CD8-positive, alpha-beta memory T cell (primary cell): ENCODE measurements at regions not wholly inside any gene's neighbourhood (a gene's known extent, or its start where the extent isn't known, plus 50 kb on each side); places are given as distances from the start of the nearest gene placed in this dataset.

Experiments used
- CTCF ChIA-PET: fragments of 350-600 bp; sonication (Branson Sonifier 250); formaldehyde crosslinking; loops from one replicate; lab custom pipeline; 2021; ENCODE audit warnings: antibody characterized with exemption; lab: Charles Lee
- POLR2A ChIA-PET: fragments of 350-600 bp; sonication (Branson Sonifier 250); formaldehyde crosslinking; loops from one replicate; lab custom pipeline; 2021; ENCODE audit warnings: antibody characterized with exemption; lab: Charles Lee
- DNase-seq, 5 donors: peaks; one replicate each; pipeline versions ENCODE4 v3.0.0 to v3.0.0-alpha.2; 2020 to 2022; ENCODE audit warnings: mixed read lengths in 1 of 5
- H3K27ac ChIP-seq: one replicate; pipeline ENCODE4 v1.7.0; 2013; ENCODE audit warnings: low read depth, mild to moderate bottlenecking, low read length, moderate library complexity
- H3K27me3 ChIP-seq: 2 replicates; pipeline ENCODE4 v1.7.0; 2013; ENCODE audit warnings: low read length, mild to moderate bottlenecking; ENCODE audit not compliant: insufficient read depth, poor library complexity, severe bottlenecking
- H3K36me3 ChIP-seq: 2 replicates; pipeline ENCODE4 v1.7.0; 2013; ENCODE audit warnings: mild to moderate bottlenecking, low read length, moderate library complexity; ENCODE audit not compliant: insufficient read depth
- H3K4me1 ChIP-seq: 2 replicates; pipeline ENCODE4 v1.7.0; 2013; ENCODE audit warnings: mild to moderate bottlenecking, low read length, moderate library complexity; ENCODE audit not compliant: insufficient read depth
- H3K4me3 ChIP-seq: 2 replicates; pipeline ENCODE4 v1.7.0; 2013; ENCODE audit warnings: mild to moderate bottlenecking, low read length
- H3K9me3 ChIP-seq: 2 replicates; pipeline ENCODE4 v1.7.0; 2013; ENCODE audit warnings: mild to moderate bottlenecking, low read length
- H3K27ac Mint-ChIP-seq, 8 donors: one replicate each; pipeline ENCODE4 v1.8.0; 2020 to 2021; ENCODE audit warnings: mixed read lengths in 8 of 8, mild to moderate bottlenecking in 6 of 8, inconsistent platforms in 3 of 8, moderate library complexity in 3 of 8
- H3K27me3 Mint-ChIP-seq, 2 donors: one replicate each; pipeline ENCODE4 v1.8.0; 2020 to 2021; ENCODE audit warnings: mixed read lengths in 2 of 2, mild to moderate bottlenecking in 1 of 2, moderate library complexity in 1 of 2
- H3K36me3 Mint-ChIP-seq, 3 donors: one replicate each; pipeline ENCODE4 v1.8.0; 2020 to 2021; ENCODE audit warnings: mixed read lengths in 3 of 3, inconsistent platforms in 1 of 3, mild to moderate bottlenecking in 1 of 3
- H3K4me1 Mint-ChIP-seq, 3 donors: one replicate each; pipeline ENCODE4 v1.8.0; 2020 to 2021; ENCODE audit warnings: mixed read lengths in 3 of 3, inconsistent platforms in 1 of 3, mild to moderate bottlenecking in 1 of 3
- H3K4me3 Mint-ChIP-seq, 7 donors: one replicate each; pipeline ENCODE4 v1.8.0; 2020 to 2021; ENCODE audit warnings: mixed read lengths in 7 of 7, mild to moderate bottlenecking in 6 of 7, moderate library complexity in 4 of 7, inconsistent platforms in 2 of 7
- H3K9me3 Mint-ChIP-seq, 5 donors: one replicate each; pipeline ENCODE4 v1.8.0; 2020 to 2022; ENCODE audit warnings: mixed read lengths in 5 of 5, mild to moderate bottlenecking in 3 of 5, moderate library complexity in 2 of 5, inconsistent platforms in 1 of 5

DNA sequence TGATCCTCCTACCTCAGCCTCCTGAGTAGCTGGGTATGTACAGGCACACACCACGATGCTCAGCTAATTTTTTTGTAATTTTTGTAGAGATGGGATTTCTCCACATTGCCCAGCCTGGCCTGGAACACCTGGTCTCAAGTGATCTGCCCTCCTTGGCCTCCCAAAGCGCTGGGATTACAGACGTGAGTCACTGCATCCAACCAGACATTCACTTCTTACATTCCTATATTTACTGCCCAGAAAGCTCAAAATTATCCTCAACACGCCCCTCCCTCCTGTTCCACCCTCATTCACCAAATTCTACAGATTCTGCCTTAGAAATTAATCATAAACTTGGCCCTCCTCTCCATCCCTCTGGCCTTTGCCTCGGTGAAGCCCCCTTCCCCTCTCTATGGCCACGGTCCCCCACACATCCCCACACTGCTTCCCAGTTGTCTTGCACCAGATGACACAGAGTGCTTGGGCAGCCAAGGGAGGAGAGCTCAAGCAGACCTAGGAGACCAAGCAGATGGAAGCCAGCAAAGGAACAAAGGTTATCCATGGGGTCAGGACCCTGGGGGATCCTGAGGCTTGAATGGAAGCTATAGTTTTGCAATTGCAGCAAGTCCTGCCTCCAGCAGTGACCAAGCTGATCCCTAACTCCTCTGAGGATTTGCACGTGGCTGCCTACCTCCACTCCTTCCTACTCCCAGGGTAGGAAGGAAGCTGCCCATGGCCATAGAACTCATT lies 213.2 kb upstream of the FOXN3 start:
- H3K4me3 ChIP-seq = no peak overlapping the region
- Mint-ChIP-seq H3K4me1 (peaks cover 48 to 54% (median 48%) of the 10 kb centered on the region in 3 donors), H3K36me3 (peaks cover 0 to 17% (median 0%) of the 10 kb centered on the region in 3 donors), H3K27ac (peak overlapping the region in 3 of 8 donors; percentile 34 to 56 (median 43)), H3K27me3 (no peaks in the 10 kb centered on the region), H3K9me3 (peaks cover 0 to 11% (median 9%) of the 10 kb centered on the region in 5 donors), H3K4me3 (peak overlapping the region in 1 of 7 donors; percentile 4)
- H3K27me3 ChIP-seq = no peaks in the 10 kb centered on the region
- ChIA-PET CTCF (interaction anchor here (1.4 kb wide), 1 partner anchor 21 kb away, joined by 3 read pairs; no protein-coding TSS in a partner anchor), POLR2A (interaction anchor here (0.9 kb wide), 1 partner anchor 12 kb away, joined by 3 read pairs; no protein-coding TSS in a partner anchor)
- H3K36me3 ChIP-seq = no peaks in the 10 kb centered on the region
- no peak overlapping the region for H3K27ac ChIP-seq
- DNase-seq = no peak
- no peaks in the 10 kb centered on the region for H3K9me3 ChIP-seq
- H3K4me1 ChIP-seq = peaks cover 34% of the 10 kb centered on the region

DNA sequence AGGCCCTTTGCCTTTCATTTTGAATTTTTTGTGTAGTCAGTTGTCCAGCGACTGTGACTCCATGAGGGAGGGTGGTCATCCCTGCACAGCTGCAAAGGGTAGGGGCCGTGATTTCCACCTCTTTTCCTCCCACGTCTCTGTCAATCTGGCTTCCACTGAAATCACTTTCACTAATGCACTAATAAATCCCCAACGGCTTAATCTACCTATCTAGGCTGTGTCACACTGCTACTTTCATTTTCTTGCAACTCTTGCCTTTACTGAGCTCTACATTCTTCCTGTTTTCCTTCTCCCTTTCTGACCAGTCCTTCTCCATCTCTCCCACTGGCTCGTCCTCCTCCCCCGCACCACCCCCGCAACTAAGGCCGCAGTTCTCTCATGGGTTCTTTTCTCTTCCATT lies 212.3 kb upstream of the FOXN3 start:
- Histone ChIP-seq H3K27me3 (no peaks in the 10 kb centered on the region), H3K4me3 (no peak overlapping the region), H3K36me3 (no peaks in the 10 kb centered on the region), H3K27ac (no peak overlapping the region), H3K4me1 (peaks cover 34% of the 10 kb centered on the region), H3K9me3 (no peaks in the 10 kb centered on the region)
- Mint-ChIP-seq H3K36me3 (peaks cover 0 to 17% (median 0%) of the 10 kb centered on the region in 3 donors), H3K27me3 (no peaks in the 10 kb centered on the region), H3K4me1 (peaks cover 48 to 60% (median 52%) of the 10 kb centered on the region in 3 donors), H3K4me3 (peak overlapping the region in 4 of 7 donors; percentile 8 to 48 (median 21)), H3K9me3 (peaks cover 0 to 11% (median 9%) of the 10 kb centered on the region in 5 donors), H3K27ac (peak overlapping the region in 4 of 8 donors; percentile 1 to 70 (median 26))
- POLR2A ChIA-PET = interaction anchor here (0.6 kb wide), 1 partner anchor 10 kb away, joined by 3 read pairs; no protein-coding TSS in a partner anchor
- no peak for DNase-seq
- CTCF ChIA-PET = interaction anchor here (1.4 kb wide), 1 partner anchor 22 kb away, joined by 3 read pairs; no protein-coding TSS in a partner anchor

DNA sequence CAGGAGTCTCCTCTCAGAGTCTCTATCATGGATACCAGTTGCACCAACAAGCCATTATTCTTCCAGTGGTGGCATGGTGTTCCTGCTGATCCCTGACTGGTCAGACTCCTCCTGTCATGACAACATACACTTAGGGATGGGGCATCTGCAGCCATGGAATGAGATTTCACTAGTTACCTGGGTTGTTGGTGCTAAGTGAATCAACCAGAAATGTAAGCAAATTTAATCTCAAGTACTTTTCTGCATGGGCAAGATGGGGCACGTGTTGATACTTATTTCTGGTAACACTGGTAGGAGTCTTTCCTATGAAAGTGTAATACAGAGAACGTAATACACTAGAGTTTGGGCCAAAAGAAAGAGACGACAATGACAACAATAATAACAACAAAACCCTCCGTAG lies 211.5 kb upstream of the FOXN3 start:
- H3K9me3 ChIP-seq = no peaks in the 10 kb centered on the region
- Mint-ChIP-seq H3K9me3 (peaks cover 0 to 11% (median 9%) of the 10 kb centered on the region in 5 donors), H3K4me3 (no peak overlapping the region), H3K36me3 (peaks cover 0 to 17% (median 0%) of the 10 kb centered on the region in 3 donors), H3K4me1 (peaks cover 48 to 60% (median 52%) of the 10 kb centered on the region in 3 donors), H3K27ac (peak overlapping the region in 1 of 8 donors; percentile 42), H3K27me3 (no peaks in the 10 kb centered on the region)
- ChIA-PET CTCF (interaction anchor here (1.4 kb wide), 1 partner anchor 23 kb away, joined by 3 read pairs; no protein-coding TSS in a partner anchor), POLR2A (no interaction called here)
- no peaks in the 10 kb centered on the region for H3K36me3 ChIP-seq
- no peak overlapping the region for H3K4me3 ChIP-seq
- H3K4me1 ChIP-seq = peaks cover 34% of the 10 kb centered on the region
- no peaks in the 10 kb centered on the region for H3K27me3 ChIP-seq
- no peak overlapping the region for H3K27ac ChIP-seq
- no peak for DNase-seq

DNA sequence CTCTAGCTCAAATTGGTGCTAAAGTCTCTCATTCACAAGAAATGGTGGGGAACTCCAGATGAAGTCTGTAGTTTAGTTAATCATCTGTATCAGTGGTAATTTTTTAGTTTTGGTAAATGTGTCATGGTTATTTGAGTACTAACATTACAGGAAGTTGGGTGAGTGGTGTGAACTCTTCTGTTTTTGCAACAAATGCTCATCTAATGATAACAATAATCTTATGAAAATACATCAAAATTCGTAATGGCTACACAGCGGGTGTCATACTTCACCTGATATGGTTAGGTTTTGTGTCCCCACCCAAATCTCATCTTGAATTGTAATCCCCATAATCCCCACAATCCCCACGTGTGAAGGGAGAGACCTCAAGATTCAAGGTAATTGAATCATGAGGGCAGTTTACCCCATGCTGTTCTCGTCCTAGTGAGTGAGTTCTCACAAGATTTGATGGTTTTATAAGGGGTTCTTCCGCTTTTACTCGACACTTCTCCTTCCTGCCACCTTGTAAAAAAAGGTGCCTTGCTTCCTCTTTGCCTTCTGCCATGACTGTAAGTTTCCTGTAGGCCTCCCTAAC lies 209.3 kb upstream of the FOXN3 start:
- Histone ChIP-seq H3K4me1 (peaks cover 34% of the 10 kb centered on the region), H3K9me3 (no peaks in the 10 kb centered on the region), H3K27me3 (no peaks in the 10 kb centered on the region), H3K4me3 (no peak overlapping the region), H3K36me3 (no peaks in the 10 kb centered on the region), H3K27ac (no peak overlapping the region)
- H3K27me3 Mint-ChIP-seq = no peaks in the 10 kb centered on the region
- peak in 1 of 5 donors; percentile 45 for DNase-seq
- H3K4me1 Mint-ChIP-seq = peaks cover 56 to 67% (median 62%) of the 10 kb centered on the region in 3 donors
- ChIA-PET CTCF (no interaction called here), POLR2A (no interaction called here)
- H3K9me3 Mint-ChIP-seq = peaks cover 0 to 11% (median 9%) of the 10 kb centered on the region in 5 donors
- peaks cover 0 to 17% (median 0%) of the 10 kb centered on the region in 3 donors for H3K36me3 Mint-ChIP-seq
- H3K4me3 Mint-ChIP-seq = peak overlapping the region; percentile 12 to 78 (median 33)
- peak overlapping the region; percentile 82 to 93 (median 89) for H3K27ac Mint-ChIP-seq

GRCh38 chr14:89625731-89626232 lies 208.7 kb upstream of the FOXN3 start:
- H3K4me3 ChIP-seq = no peak overlapping the region
- DNase-seq = no peak
- Mint-ChIP-seq H3K27me3 (no peaks in the 10 kb centered on the region), H3K27ac (peak overlapping the region in 7 of 8 donors; percentile 82 to 93 (median 88)), H3K4me3 (peak overlapping the region in 4 of 7 donors; percentile 21 to 61 (median 34)), H3K9me3 (peaks cover 0 to 11% (median 9%) of the 10 kb centered on the region in 5 donors), H3K36me3 (peaks cover 0 to 17% (median 0%) of the 10 kb centered on the region in 3 donors), H3K4me1 (peaks cover 56 to 67% (median 62%) of the 10 kb centered on the region in 3 donors)
- H3K36me3 ChIP-seq = no peaks in the 10 kb centered on the region
- ChIA-PET POLR2A (no interaction called here), CTCF (no interaction called here)
- no peak overlapping the region for H3K27ac ChIP-seq
- peaks cover 34% of the 10 kb centered on the region for H3K4me1 ChIP-seq
- no peaks in the 10 kb centered on the region for H3K27me3 ChIP-seq
- H3K9me3 ChIP-seq = no peaks in the 10 kb centered on the region

- H3K27me3 Mint-ChIP-seq = no peaks in the 10 kb centered on the region
Observed at GRCh38 chr14:89625244-89625713, 208.2 kb upstream of the FOXN3 start.

DNA sequence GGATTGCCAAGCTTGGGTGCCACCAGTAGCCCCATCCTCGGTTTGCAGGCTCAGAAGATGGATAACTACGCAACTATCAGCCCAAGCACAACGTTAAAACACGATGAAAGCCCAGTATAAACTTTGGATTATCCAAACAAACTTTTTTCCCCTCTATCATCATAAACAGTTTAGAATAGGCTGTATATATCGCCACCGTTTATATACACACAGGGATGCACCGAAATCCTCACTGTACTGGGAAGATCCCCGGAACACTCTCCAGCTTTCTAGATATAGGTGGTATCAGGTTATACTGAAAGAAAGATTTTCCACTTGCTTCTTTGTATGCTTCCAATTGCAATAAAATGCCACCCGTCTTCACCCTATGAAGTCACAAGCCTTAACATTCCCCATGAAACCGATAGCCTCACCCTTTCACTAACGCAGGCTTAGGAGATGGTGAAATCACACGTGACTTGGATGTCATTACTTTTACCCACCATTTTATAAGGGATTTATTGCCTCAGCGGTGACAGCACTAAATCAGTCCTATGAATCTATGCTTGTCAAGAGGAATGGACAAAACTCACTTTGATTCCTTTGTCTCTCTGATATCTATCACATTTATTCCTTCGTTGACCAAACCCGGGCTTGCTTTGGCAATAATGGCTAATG lies 207.6 kb upstream of the FOXN3 start:
- peak overlapping the region in 1 of 7 donors; percentile 59 for H3K4me3 Mint-ChIP-seq
- H3K4me1 Mint-ChIP-seq = peaks cover 60 to 69% (median 64%) of the 10 kb centered on the region in 3 donors
- peaks cover 0 to 17% (median 0%) of the 10 kb centered on the region in 3 donors for H3K36me3 Mint-ChIP-seq
- ChIA-PET CTCF (interaction anchor here (0.6 kb wide), 1 partner anchor 96 kb away, joined by 3 read pairs; no protein-coding TSS in a partner anchor), POLR2A (interaction anchor here (0.9 kb wide), 1 partner anchor 10 kb away, joined by 3 read pairs; no protein-coding TSS in a partner anchor)
- H3K4me1 ChIP-seq = peaks cover 36% of the 10 kb centered on the region
- no peaks in the 10 kb centered on the region for H3K36me3 ChIP-seq
- no peaks in the 10 kb centered on the region for H3K9me3 ChIP-seq
- no peak for DNase-seq
- H3K27ac Mint-ChIP-seq = peak overlapping the region in 2 of 8 donors; percentile 10 to 74
- H3K27me3 ChIP-seq = no peaks in the 10 kb centered on the region
- H3K27ac ChIP-seq = no peak overlapping the region
- H3K9me3 Mint-ChIP-seq = peaks cover 0 to 11% (median 9%) of the 10 kb centered on the region in 5 donors
- no peak overlapping the region for H3K4me3 ChIP-seq
- no peaks in the 10 kb centered on the region for H3K27me3 Mint-ChIP-seq

More at GRCh38 chr14:89625244-89625713, 208.2 kb upstream of the FOXN3 start:
- Mint-ChIP-seq H3K9me3 (peaks cover 0 to 11% (median 9%) of the 10 kb centered on the region in 5 donors), H3K36me3 (peaks cover 0 to 17% (median 0%) of the 10 kb centered on the region in 3 donors), H3K27ac (peak overlapping the region in 2 of 8 donors; percentile 48 to 82), H3K4me3 (no peak overlapping the region), H3K4me1 (peaks cover 58 to 68% (median 62%) of the 10 kb centered on the region in 3 donors)
- Histone ChIP-seq H3K27me3 (no peaks in the 10 kb centered on the region), H3K4me1 (peaks cover 34% of the 10 kb centered on the region), H3K9me3 (no peaks in the 10 kb centered on the region), H3K4me3 (no peak overlapping the region), H3K36me3 (no peaks in the 10 kb centered on the region), H3K27ac (no peak overlapping the region)
- CTCF ChIA-PET = interaction anchor here (0.6 kb wide), 1 partner anchor 96 kb away, joined by 3 read pairs; no protein-coding TSS in a partner anchor
- DNase-seq = no peak
- POLR2A ChIA-PET = no interaction called here
